ENCODE measurements at regions not wholly inside any gene's neighbourhood (a gene's known extent, or its start where the extent isn't known, plus 50 kb on each side); places are given as distances from the start of the nearest gene placed in this dataset.

GRCh38 chr4:119897260-119897659 is 169.4 kb downstream of the MAD2L1 start:
- TF ChIP-seq CTCF (conservative IDR thresholded peaks at IDR 0.05): no peak
- TF ChIP-seq ZFX (IDR thresholded peaks at IDR 0.05): no peak
